Caco-2 (cell line): ENCODE measurements at regions not wholly inside any gene's neighbourhood (a gene's known extent, or its start where the extent isn't known, plus 50 kb on each side); places are given as distances from the start of the nearest gene placed in this dataset.

ENCODE experiments used
- BruUV-seq: library from RNA; stranded (reverse); fragments of 400-500 nt; replicated peaks from 2 replicates; lab custom pipeline; 2021; lab: Mats Ljungman, UMichigan
- CTCF ChIA-PET: fragments of 300-600 bp; sonication (Branson Sonifier 250); formaldehyde crosslinking; loops from one replicate; lab custom pipeline; 2022; ENCODE audit warnings: antibody characterized with exemption; lab: Charles Lee
- POLR2A ChIA-PET: fragments of 300-600 bp; sonication (Branson Sonifier 250); formaldehyde crosslinking; loops from one replicate; lab custom pipeline; 2022; ENCODE audit warnings: antibody characterized with exemption; lab: Charles Lee
- DNase-seq, 2 experiments: peaks; one replicate each; pipeline versions ENCODE4 v3.0.0 to v3.0.0-alpha.2; 2020 to 2022
- H3K27me3 ChIP-seq: replicated peaks from 2 replicates; pipeline ENCODE4 v1.6.0; 2011; ENCODE audit warnings: low read length; ENCODE audit not compliant: control insufficient read depth, insufficient read depth
- H3K36me3 ChIP-seq: 2 replicates; pipeline ENCODE4 v1.5.1; 2011; ENCODE audit warnings: low read length; ENCODE audit not compliant: control insufficient read depth, insufficient read depth
- H3K4me1 ChIP-seq: fragments of 250-450 bp; sonication (Bioruptor Pico); 2 replicates; pipeline ENCODE4 v1.5.1; 2020; ENCODE audit warnings: mild to moderate bottlenecking
- H3K4me3 ChIP-seq: 2 replicates; pipeline ENCODE4 v1.5.1; 2011; ENCODE audit warnings: low read depth, mild to moderate bottlenecking, control low read depth, low read length
- H3K9me3 ChIP-seq: fragments of 250-450 bp; sonication (Bioruptor Pico); 2 replicates; pipeline ENCODE4 v1.5.1; 2020; ENCODE audit warnings: mild to moderate bottlenecking, moderate library complexity
- H3K27ac Mint-ChIP-seq: one replicate; pipeline ENCODE4 v1.8.0; 2022; ENCODE audit warnings: mixed read lengths; ENCODE audit not compliant: unreplicated experiment
- H3K27me3 Mint-ChIP-seq: one replicate; pipeline ENCODE4 v1.8.0; 2022; ENCODE audit warnings: mixed read lengths; ENCODE audit not compliant: insufficient read depth, unreplicated experiment
- H3K36me3 Mint-ChIP-seq: one replicate; pipeline ENCODE4 v1.8.0; 2022; ENCODE audit warnings: mild to moderate bottlenecking, mixed read lengths; ENCODE audit not compliant: insufficient read depth, unreplicated experiment
- H3K4me1 Mint-ChIP-seq: one replicate; pipeline ENCODE4 v1.8.0; 2022; ENCODE audit warnings: low read depth, mixed read lengths; ENCODE audit not compliant: unreplicated experiment
- H3K4me3 Mint-ChIP-seq: one replicate; pipeline ENCODE4 v1.8.0; 2022; ENCODE audit warnings: mild to moderate bottlenecking, moderate library complexity, mixed read lengths; ENCODE audit not compliant: unreplicated experiment
- H3K9me3 Mint-ChIP-seq: one replicate; pipeline ENCODE4 v1.8.0; 2022; ENCODE audit warnings: mixed read lengths; ENCODE audit not compliant: unreplicated experiment
- CTCF ChIP-seq, 2 experiments: fragments of 200-600 bp in 1 of 2; IDR thresholded peaks; 1 replicate in 1 of 2; 2 replicates in 1 of 2; pipeline versions ENCODE4 v1.5.1 to v1.8.0; 2011 to 2022; ENCODE audit warnings: antibody characterized with exemption in 1 of 2, control low read depth in 1 of 2, inconsistent platforms in 1 of 2, low read depth in 1 of 2, low read length in 1 of 2, mild to moderate bottlenecking in 1 of 2, moderate library complexity in 1 of 2; ENCODE audit not compliant: insufficient read depth in 1 of 2, severe bottlenecking in 1 of 2, unreplicated experiment in 1 of 2
- intact Hi-C: fragments of 100-400 bp; cut with micrococcal nuclease; formaldehyde crosslinking; loops from one replicate; pipeline ENCODE4 v1.10.0; 2022; ENCODE audit not compliant: unreplicated experiment

GRCh38 chr10:130340816-130341215, 204.6 kb downstream of the GLRX3 start:
- CTCF ChIA-PET = no interaction called here
- H3K4me1 ChIP-seq = no peaks in the 10 kb centered on the region
- no peaks in the 10 kb centered on the region for H3K27me3 ChIP-seq
- H3K36me3 Mint-ChIP-seq = no peaks in the 10 kb centered on the region
- intact Hi-C loops = no loop called here
- H3K36me3 ChIP-seq = no peaks in the 10 kb centered on the region
- H3K4me3 Mint-ChIP-seq = no peak overlapping the region
- DNase-seq = no peak
- TF ChIP-seq CTCF (IDR thresholded peaks at IDR 0.05; ENCODE audit: insufficient read depth in 1 of 2, low read depth in 1 of 2, low read length in 1 of 2, severe bottlenecking in 1 of 2, unreplicated experiment in 1 of 2) = no peak
- peaks cover 3% of the 10 kb centered on the region for H3K27me3 Mint-ChIP-seq
- no peaks in the 10 kb centered on the region for H3K9me3 ChIP-seq
- H3K4me1 Mint-ChIP-seq = no peaks in the 10 kb centered on the region
- H3K9me3 Mint-ChIP-seq = peaks cover 6% of the 10 kb centered on the region
- BruUV-seq = no TSS peak
- H3K27ac Mint-ChIP-seq = no peak overlapping the region
- POLR2A ChIA-PET = no interaction called here
- H3K4me3 ChIP-seq = no peak overlapping the region

- intact Hi-C loops = no loop called here
- BruUV-seq = no TSS peak
- H3K9me3 Mint-ChIP-seq = peaks cover 6% of the 10 kb centered on the region
Observed at GRCh38 chr10:130341356-130341755, 205.2 kb downstream of the GLRX3 start.

GRCh38 chr10:130345728-130346127, 209.5 kb downstream of the GLRX3 start:
- POLR2A ChIA-PET = no interaction called here
- no peak for TF ChIP-seq CTCF (IDR thresholded peaks at IDR 0.05; ENCODE audit: insufficient read depth in 1 of 2, low read depth in 1 of 2, low read length in 1 of 2, severe bottlenecking in 1 of 2, unreplicated experiment in 1 of 2)

More at GRCh38 chr10:130341356-130341755, 205.2 kb downstream of the GLRX3 start:
- H3K4me1 ChIP-seq = no peaks in the 10 kb centered on the region
- Mint-ChIP-seq H3K4me1 (no peaks in the 10 kb centered on the region), H3K27me3 (peaks cover 3% of the 10 kb centered on the region), H3K36me3 (no peaks in the 10 kb centered on the region), H3K27ac (no peak overlapping the region), H3K4me3 (no peak overlapping the region)
- CTCF ChIA-PET = no interaction called here
- no peaks in the 10 kb centered on the region for H3K27me3 ChIP-seq
- no peak overlapping the region for H3K4me3 ChIP-seq
- H3K36me3 ChIP-seq = no peaks in the 10 kb centered on the region
- POLR2A ChIA-PET = no interaction called here
- DNase-seq = no peak
- no peaks in the 10 kb centered on the region for H3K9me3 ChIP-seq
- peak in 1 of 2 experiments; percentile 20 for TF ChIP-seq CTCF (IDR thresholded peaks at IDR 0.05; ENCODE audit: insufficient read depth in 1 of 2, low read depth in 1 of 2, low read length in 1 of 2, severe bottlenecking in 1 of 2, unreplicated experiment in 1 of 2)

More at GRCh38 chr10:130345728-130346127, 209.5 kb downstream of the GLRX3 start:
- H3K36me3 Mint-ChIP-seq = no peaks in the 10 kb centered on the region
- Histone ChIP-seq H3K4me3 (no peak overlapping the region), H3K36me3 (no peaks in the 10 kb centered on the region), H3K4me1 (no peaks in the 10 kb centered on the region), H3K9me3 (no peaks in the 10 kb centered on the region), H3K27me3 (no peaks in the 10 kb centered on the region)
- H3K4me1 Mint-ChIP-seq = no peaks in the 10 kb centered on the region
- CTCF ChIA-PET = no interaction called here
- H3K9me3 Mint-ChIP-seq = peaks cover 6% of the 10 kb centered on the region
- no peak for DNase-seq
- no peak overlapping the region for H3K27ac Mint-ChIP-seq
- H3K27me3 Mint-ChIP-seq = no peaks in the 10 kb centered on the region
- intact Hi-C loops = no loop called here
- BruUV-seq = no TSS peak
- H3K4me3 Mint-ChIP-seq = no peak overlapping the region
